ENCODE measurements at regions not wholly inside any gene's neighbourhood (a gene's known extent, or its start where the extent isn't known, plus 50 kb on each side); places are given as distances from the start of the nearest gene placed in this dataset.

DNA sequence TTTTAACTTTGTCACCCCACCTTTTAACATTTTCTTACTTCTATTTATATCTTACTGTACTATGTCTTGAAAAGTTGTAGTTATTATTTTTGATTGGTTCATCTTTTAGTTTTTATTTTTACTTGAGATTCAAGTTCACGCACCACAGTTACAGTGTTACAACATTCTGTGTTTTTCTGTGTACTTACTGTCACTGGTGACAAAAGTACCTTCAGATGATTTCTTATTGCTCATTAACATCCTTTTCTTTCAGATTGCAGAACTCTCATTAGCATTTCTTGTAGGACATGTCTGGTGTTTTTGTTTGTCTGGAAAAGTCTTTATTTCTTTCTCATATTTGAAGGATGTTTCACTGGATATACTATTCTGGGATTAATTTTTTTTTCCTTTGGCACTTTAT, 289.9 kb downstream of the BCAT1 start:
- TF ChIP-seq TAF1 (IDR thresholded peaks at IDR 0.05; ENCODE audit: borderline replicate concordance, low read depth, low read length) (no peak), POLR2AphosphoS5 (IDR thresholded peaks at IDR 0.05; ENCODE audit: low read depth, low read length) (no peak)

Measured in GM12892 (cell line).